Lower leg skin (tissue), 4 donors: ENCODE measurements at regions not wholly inside any gene's neighbourhood (a gene's known extent, or its start where the extent isn't known, plus 50 kb on each side); places are given as distances from the start of the nearest gene placed in this dataset.

Source experiments
- DNase-seq, 2 donors: peaks; one replicate each; pipeline ENCODE4 v3.0.0-alpha.2; 2019; ENCODE audit warnings: low spot score in 2 of 2
- H3K4me3 ChIP-seq: fragments of 200-600 bp; sonication (generic); 2 replicates; pipeline ENCODE4 v1.5.1; 2017; ENCODE audit warnings: mild to moderate bottlenecking, low read depth; ENCODE audit not compliant: poor library complexity, severe bottlenecking
- POLR2A ChIP-seq, 2 donors: fragments of 450-650 bp; IDR thresholded peaks; one replicate each; pipeline ENCODE4 v1.6.1; 2016 to 2017; ENCODE audit warnings: antibody characterized with exemption in 2 of 2, mild to moderate bottlenecking in 1 of 2, moderate library complexity in 1 of 2
- WGBS, 2 donors: methylation state at CpG; one replicate each; pipeline ENCODE4 v1.1.5; 2018; 5-methylcytosine and 5-hydroxymethylcytosine counted together
- intact Hi-C: fragments of 100-400 bp; cut with DNase I; formaldehyde crosslinking; loops from one replicate; pipeline ENCODE4 v1.15.0; 2023; ENCODE audit warnings: low total_unique reads
- TF ChIP-seq, protein P1 (sequence below), 3 donors: fragments of 450-650 bp; IDR thresholded peaks; one replicate each; pipeline ENCODE4 v1.5.1; 2016; ENCODE audit warnings: antibody characterized with exemption in 3 of 3, mild to moderate bottlenecking in 3 of 3, moderate library complexity in 2 of 3

DNA sequence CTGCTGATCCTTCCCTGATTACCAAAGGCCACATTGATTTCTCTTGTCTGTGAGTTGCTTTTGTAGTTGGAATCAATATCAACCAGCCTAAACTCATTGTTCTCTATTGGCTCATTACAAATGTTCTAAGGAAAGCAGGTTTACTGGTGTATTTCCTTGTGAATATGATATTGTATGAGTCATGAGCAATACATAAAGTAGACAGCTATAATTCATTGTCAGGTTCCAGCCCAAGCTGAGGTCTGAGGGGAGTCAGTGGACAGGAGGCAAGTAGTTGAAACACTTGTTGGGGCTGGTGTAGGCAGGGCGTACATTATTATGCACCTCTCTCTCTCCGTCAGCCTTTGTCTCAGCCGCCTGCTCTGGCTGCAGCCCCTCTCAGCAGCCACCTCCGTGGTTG, 451.7 kb downstream of the IPMK start:
- WGBS, 2 donors = 63 to 65% methylated on average over 4 of the region's 4 CpGs
- TF ChIP-seq POLR2A (IDR thresholded peaks at IDR 0.05) = no peak
- TF ChIP-seq, protein P1, sequence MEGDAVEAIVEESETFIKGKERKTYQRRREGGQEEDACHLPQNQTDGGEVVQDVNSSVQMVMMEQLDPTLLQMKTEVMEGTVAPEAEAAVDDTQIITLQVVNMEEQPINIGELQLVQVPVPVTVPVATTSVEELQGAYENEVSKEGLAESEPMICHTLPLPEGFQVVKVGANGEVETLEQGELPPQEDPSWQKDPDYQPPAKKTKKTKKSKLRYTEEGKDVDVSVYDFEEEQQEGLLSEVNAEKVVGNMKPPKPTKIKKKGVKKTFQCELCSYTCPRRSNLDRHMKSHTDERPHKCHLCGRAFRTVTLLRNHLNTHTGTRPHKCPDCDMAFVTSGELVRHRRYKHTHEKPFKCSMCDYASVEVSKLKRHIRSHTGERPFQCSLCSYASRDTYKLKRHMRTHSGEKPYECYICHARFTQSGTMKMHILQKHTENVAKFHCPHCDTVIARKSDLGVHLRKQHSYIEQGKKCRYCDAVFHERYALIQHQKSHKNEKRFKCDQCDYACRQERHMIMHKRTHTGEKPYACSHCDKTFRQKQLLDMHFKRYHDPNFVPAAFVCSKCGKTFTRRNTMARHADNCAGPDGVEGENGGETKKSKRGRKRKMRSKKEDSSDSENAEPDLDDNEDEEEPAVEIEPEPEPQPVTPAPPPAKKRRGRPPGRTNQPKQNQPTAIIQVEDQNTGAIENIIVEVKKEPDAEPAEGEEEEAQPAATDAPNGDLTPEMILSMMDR (IDR thresholded peaks at IDR 0.05) = no peak
- no peak overlapping the region for H3K4me3 ChIP-seq
- DNase-seq = no peak
- intact Hi-C loops = no loop called here

DNA sequence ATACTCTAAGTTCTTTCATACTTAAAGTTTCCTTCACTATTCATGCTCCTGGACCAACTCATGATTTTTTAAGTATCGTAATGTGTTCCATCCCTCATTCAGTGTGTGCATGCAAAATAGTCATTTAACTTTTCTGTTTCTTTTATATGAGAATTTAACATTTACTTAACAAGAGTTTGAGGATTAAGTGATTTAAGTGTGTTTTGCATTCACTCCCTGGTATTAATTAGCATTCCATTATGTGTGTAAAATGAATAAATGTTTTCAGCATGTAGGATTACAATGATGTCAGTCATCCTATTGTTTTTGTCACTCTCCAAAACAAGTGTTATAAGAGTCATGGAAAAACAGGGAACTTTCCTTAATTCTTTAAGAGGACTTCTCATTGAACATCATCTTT, 457.7 kb downstream of the IPMK start:
- TF ChIP-seq, protein P1 (IDR thresholded peaks at IDR 0.05) = no peak
- TF ChIP-seq POLR2A (IDR thresholded peaks at IDR 0.05) = no peak
- intact Hi-C loops = no loop called here
- H3K4me3 ChIP-seq = no peak overlapping the region
- WGBS, 2 donors = 89 to 93% methylated on average over 1 of the region's 1 CpG
- no peak for DNase-seq

DNA sequence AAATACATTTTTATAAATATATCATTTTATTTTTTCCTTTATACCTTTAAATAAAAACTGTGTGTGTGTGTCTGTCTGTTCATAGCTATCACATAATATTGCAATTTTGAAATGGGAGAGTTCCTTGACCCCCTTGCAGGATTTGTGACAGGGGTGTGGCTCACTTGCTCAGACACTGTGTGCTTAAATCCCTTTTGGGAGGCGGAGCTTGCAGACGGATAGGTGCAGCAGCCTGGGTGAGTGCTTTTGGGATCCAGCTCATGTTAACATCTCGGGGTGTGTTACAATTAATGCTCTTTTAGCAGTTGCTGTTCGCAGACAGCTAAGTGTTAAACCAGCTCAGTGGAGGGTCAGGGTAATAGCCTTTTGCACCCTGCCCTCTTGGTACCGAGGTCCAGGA, 459.8 kb downstream of the IPMK start:
- 63 to 75% methylated on average over 5 of the region's 5 CpGs for WGBS, 2 donors
- intact Hi-C loops = no loop called here
- no peak for DNase-seq

DNA sequence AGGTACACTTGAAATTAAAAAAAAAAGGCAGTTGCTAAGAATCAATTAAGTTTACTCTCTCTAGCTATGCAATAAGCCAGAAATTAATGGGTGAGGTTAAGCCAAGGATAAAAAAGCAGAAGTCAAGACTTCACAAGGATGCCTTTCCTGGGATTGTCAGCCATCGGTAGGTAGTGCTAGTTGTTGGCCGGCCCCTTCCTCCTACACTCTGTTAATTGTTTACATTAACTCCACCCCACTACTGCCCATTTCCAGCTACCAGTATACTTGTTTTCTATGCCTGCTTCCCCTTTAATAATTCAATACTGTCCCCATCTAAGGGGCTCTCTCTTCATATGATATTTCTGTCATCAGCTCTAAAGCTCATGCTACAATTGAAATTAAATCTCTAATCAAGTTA, 461.0 kb downstream of the IPMK start:
- no peak for TF ChIP-seq POLR2A (IDR thresholded peaks at IDR 0.05)
- TF ChIP-seq, protein P1 (IDR thresholded peaks at IDR 0.05) = no peak
- DNase-seq = no peak
- intact Hi-C loops = no loop called here
- H3K4me3 ChIP-seq = no peak overlapping the region
- whole genome bisulfite sequencing, 2 donors = 50 to 66% methylated on average over 2 of the region's 2 CpGs

More for the DNA sequence above, 459.8 kb downstream of the IPMK start:
- no peak overlapping the region for H3K4me3 ChIP-seq
- TF ChIP-seq POLR2A (IDR thresholded peaks at IDR 0.05) = no peak
- TF ChIP-seq, protein P1 (IDR thresholded peaks at IDR 0.05) = no peak

DNA sequence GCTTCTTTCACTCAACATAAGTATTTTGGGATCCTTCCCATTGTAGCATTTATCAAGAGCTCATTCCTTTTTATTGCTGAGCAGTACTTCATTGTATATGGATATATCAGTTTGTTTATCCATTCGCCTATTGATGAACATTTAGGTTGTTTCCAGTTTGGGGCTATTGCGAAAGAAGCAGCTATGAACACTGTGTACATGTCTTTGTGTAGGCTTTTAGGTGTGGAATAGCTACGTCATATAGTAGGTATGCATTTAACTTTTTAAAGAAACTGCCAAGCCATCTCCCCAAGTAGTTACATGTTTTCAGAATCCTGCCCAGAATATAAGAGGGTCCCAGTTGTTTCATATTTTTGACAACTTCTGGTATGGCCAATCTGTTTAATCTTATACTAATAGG, 468.1 kb downstream of the IPMK start:
- intact Hi-C loops = no loop called here
- no peak for TF ChIP-seq POLR2A (IDR thresholded peaks at IDR 0.05)
- TF ChIP-seq, protein P1 (IDR thresholded peaks at IDR 0.05) = no peak
- H3K4me3 ChIP-seq = no peak overlapping the region
- no peak for DNase-seq
- WGBS, 2 donors = 58 to 70% methylated on average over 3 of the region's 3 CpGs

DNA sequence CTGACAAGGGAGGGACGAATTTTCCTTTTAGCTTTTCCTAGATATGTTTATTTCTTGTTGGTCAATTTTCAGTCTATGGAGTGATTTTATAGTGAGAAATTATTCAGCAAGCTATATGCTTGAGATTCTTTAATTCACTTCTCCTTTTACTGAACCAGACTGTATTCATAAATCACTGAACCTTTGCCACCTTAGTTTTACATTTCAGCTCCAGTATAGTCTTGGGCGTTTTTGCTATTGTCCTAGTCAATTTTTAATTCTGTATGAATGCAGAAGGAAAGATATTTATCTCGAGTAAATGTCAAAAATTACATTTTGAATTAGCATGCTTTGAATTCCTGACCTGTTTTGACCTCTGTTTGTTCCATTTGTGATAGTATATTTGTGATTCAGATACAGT, 468.9 kb downstream of the IPMK start:
- intact Hi-C loops = no loop called here
- 19 to 24% methylated on average over 3 of the region's 3 CpGs for WGBS, 2 donors
- no peak overlapping the region for H3K4me3 ChIP-seq
- DNase-seq = no peak
- TF ChIP-seq, protein P1 (IDR thresholded peaks at IDR 0.05) = no peak
- TF ChIP-seq POLR2A (IDR thresholded peaks at IDR 0.05) = no peak
